PC-9 (cell line): ENCODE measurements at regions not wholly inside any gene's neighbourhood (a gene's known extent, or its start where the extent isn't known, plus 50 kb on each side); places are given as distances from the start of the nearest gene placed in this dataset.

Experiments
- CTCF ChIP-seq: fragments of 200-600 bp; sonication (generic); conservative IDR thresholded peaks from 2 replicates; pipeline ENCODE4 v1.6.1; 2017; ENCODE audit warnings: mixed run types, antibody characterized with exemption, mild to moderate bottlenecking, moderate library complexity
- EZH2 ChIP-seq: fragments of 200-600 bp; sonication (generic); IDR thresholded peaks from 2 replicates; pipeline ENCODE4 v1.8.0; 2017; ENCODE audit warnings: antibody characterized with exemption, low read depth

- no peak for TF ChIP-seq CTCF
- TF ChIP-seq EZH2, result no peak
These were observed 269.5 kb upstream of the ZSWIM2 start for GRCh38 chr2:187118331-187119099.
